IPS DF 6.9 (cell line): ENCODE measurements at regions not wholly inside any gene's neighbourhood (a gene's known extent, or its start where the extent isn't known, plus 50 kb on each side); places are given as distances from the start of the nearest gene placed in this dataset.

ENCODE experiments used
- DNase-seq: peaks from one replicate; pipeline ENCODE4 v3.0.0-alpha.2; 2013; ENCODE audit warnings: low read depth, low spot score
- H3K27ac ChIP-seq: one replicate; pipeline ENCODE4 v1.5.1; 2013; ENCODE audit warnings: low read length, control low read depth
- H3K27me3 ChIP-seq: 2 replicates; pipeline ENCODE4 v1.6.1; 2013; ENCODE audit warnings: mild to moderate bottlenecking, low read length; ENCODE audit not compliant: control insufficient read depth, insufficient read depth
- H3K36me3 ChIP-seq: 2 replicates; pipeline ENCODE4 v1.6.1; 2013; ENCODE audit warnings: low read length; ENCODE audit not compliant: control insufficient read depth, insufficient read depth
- H3K4me1 ChIP-seq: 2 replicates; pipeline ENCODE4 v1.6.1; 2013; ENCODE audit warnings: low read length; ENCODE audit not compliant: control insufficient read depth, insufficient read depth
- H3K4me3 ChIP-seq: 2 replicates; pipeline ENCODE4 v1.5.1; 2013; ENCODE audit warnings: mild to moderate bottlenecking, low read length
- H3K9me3 ChIP-seq: 2 replicates; pipeline ENCODE4 v1.6.1; 2013; ENCODE audit warnings: low read length, inconsistent platforms; ENCODE audit not compliant: control insufficient read depth, insufficient read depth
- WGBS: extraction: QIAGEN DNeasy Blood & Tissue Kit; methylation state at CpG from one replicate; pipeline ENCODE4 v1.1.7; 2013; ENCODE audit warnings: mixed read lengths, missing lambda C conversion rate; ENCODE audit not compliant: insufficient read length, insufficient coverage; 5-methylcytosine and 5-hydroxymethylcytosine counted together

- no CpG with 5 or more reads among the region's 3 CpGs for WGBS
- no peak for DNase-seq
Observed at GRCh38 chr14:86858031-86858430, 1135.0 kb downstream of the GALC start.

GRCh38 chr14:86852530-86852929 lies 1140.5 kb downstream of the GALC start:
- H3K4me3 ChIP-seq, result no peak overlapping the region
- H3K27ac ChIP-seq, result no peak overlapping the region
- H3K9me3 ChIP-seq, result no peaks in the 10 kb centered on the region
- WGBS, result no CpG with 5 or more reads among the region's 5 CpGs
- no peak for DNase-seq
- no peaks in the 10 kb centered on the region for H3K4me1 ChIP-seq
- no peaks in the 10 kb centered on the region for H3K36me3 ChIP-seq
- no peaks in the 10 kb centered on the region for H3K27me3 ChIP-seq

More at GRCh38 chr14:86858031-86858430, 1135.0 kb downstream of the GALC start:
- no peak overlapping the region for H3K27ac ChIP-seq
- no peaks in the 10 kb centered on the region for H3K27me3 ChIP-seq
- H3K4me1 ChIP-seq, result no peaks in the 10 kb centered on the region
- H3K9me3 ChIP-seq, result no peaks in the 10 kb centered on the region
- no peaks in the 10 kb centered on the region for H3K36me3 ChIP-seq
- no peak overlapping the region for H3K4me3 ChIP-seq

- Histone ChIP-seq H3K9me3 (no peaks in the 10 kb centered on the region), H3K27ac (no peak overlapping the region), H3K4me1 (no peaks in the 10 kb centered on the region), H3K4me3 (no peak overlapping the region), H3K36me3 (no peaks in the 10 kb centered on the region), H3K27me3 (no peaks in the 10 kb centered on the region)
- no peak for DNase-seq
- no CpG with 5 or more reads among the region's 3 CpGs for WGBS
Observed at GRCh38 chr14:86847140-86847539, 1145.8 kb downstream of the GALC start.

GRCh38 chr14:86838363-86838762 lies 1154.6 kb downstream of the GALC start:
- Histone ChIP-seq H3K4me1 (no peaks in the 10 kb centered on the region), H3K27ac (no peak overlapping the region), H3K36me3 (no peaks in the 10 kb centered on the region), H3K4me3 (no peak overlapping the region), H3K9me3 (no peaks in the 10 kb centered on the region), H3K27me3 (no peaks in the 10 kb centered on the region)
- DNase-seq, result no peak
- WGBS, result no CpG with 5 or more reads among the region's 3 CpGs

GRCh38 chr14:86826661-86827060 lies 1166.3 kb downstream of the GALC start:
- Histone ChIP-seq H3K27ac (no peak overlapping the region), H3K4me3 (no peak overlapping the region), H3K36me3 (no peaks in the 10 kb centered on the region), H3K9me3 (no peaks in the 10 kb centered on the region), H3K27me3 (no peaks in the 10 kb centered on the region), H3K4me1 (no peaks in the 10 kb centered on the region)
- WGBS, result no CpG with 5 or more reads among the region's 1 CpG
- DNase-seq, result no peak

GRCh38 chr14:86824167-86824566 lies 1168.8 kb downstream of the GALC start:
- no CpG with 5 or more reads among the region's 2 CpGs for WGBS
- Histone ChIP-seq H3K4me3 (no peak overlapping the region), H3K36me3 (no peaks in the 10 kb centered on the region), H3K9me3 (no peaks in the 10 kb centered on the region), H3K4me1 (no peaks in the 10 kb centered on the region), H3K27me3 (no peaks in the 10 kb centered on the region), H3K27ac (no peak overlapping the region)
- no peak for DNase-seq

- Histone ChIP-seq H3K36me3 (no peaks in the 10 kb centered on the region), H3K9me3 (no peaks in the 10 kb centered on the region), H3K27me3 (no peaks in the 10 kb centered on the region), H3K27ac (no peak overlapping the region), H3K4me3 (no peak overlapping the region), H3K4me1 (no peaks in the 10 kb centered on the region)
- DNase-seq, result no peak
- no CpG with 5 or more reads among the region's 2 CpGs for WGBS
Observed at GRCh38 chr14:86823581-86823980, 1169.4 kb downstream of the GALC start.

- no peaks in the 10 kb centered on the region for H3K9me3 ChIP-seq
- no peaks in the 10 kb centered on the region for H3K36me3 ChIP-seq
- H3K27ac ChIP-seq, result no peak overlapping the region
- H3K4me1 ChIP-seq, result no peaks in the 10 kb centered on the region
- DNase-seq, result no peak
- no peak overlapping the region for H3K4me3 ChIP-seq
- no peaks in the 10 kb centered on the region for H3K27me3 ChIP-seq
Observed at GRCh38 chr14:86815341-86815740, 1177.6 kb downstream of the GALC start.

GRCh38 chr14:86802726-86803125 lies 1190.3 kb downstream of the GALC start:
- Histone ChIP-seq H3K4me3 (no peak overlapping the region), H3K36me3 (no peaks in the 10 kb centered on the region), H3K9me3 (no peaks in the 10 kb centered on the region), H3K27me3 (no peaks in the 10 kb centered on the region), H3K27ac (no peak overlapping the region), H3K4me1 (no peaks in the 10 kb centered on the region)
- WGBS, result no CpG with 5 or more reads among the region's 2 CpGs
- no peak for DNase-seq

- no CpG with 5 or more reads among the region's 2 CpGs for WGBS
- H3K36me3 ChIP-seq, result no peaks in the 10 kb centered on the region
- H3K9me3 ChIP-seq, result no peaks in the 10 kb centered on the region
- no peak overlapping the region for H3K4me3 ChIP-seq
- no peaks in the 10 kb centered on the region for H3K27me3 ChIP-seq
- no peak overlapping the region for H3K27ac ChIP-seq
- H3K4me1 ChIP-seq, result no peaks in the 10 kb centered on the region
- DNase-seq, result no peak
Observed at GRCh38 chr14:86799244-86799647, 1193.7 kb downstream of the GALC start.

- Histone ChIP-seq H3K36me3 (no peaks in the 10 kb centered on the region), H3K27me3 (no peaks in the 10 kb centered on the region), H3K27ac (no peak overlapping the region), H3K4me3 (no peak overlapping the region), H3K4me1 (no peaks in the 10 kb centered on the region), H3K9me3 (no peaks in the 10 kb centered on the region)
- no peak for DNase-seq
Observed at GRCh38 chr14:86798330-86798729, 1194.7 kb downstream of the GALC start.
